H9 (cell line): ENCODE measurements at regions not wholly inside any gene's neighbourhood (a gene's known extent, or its start where the extent isn't known, plus 50 kb on each side); places are given as distances from the start of the nearest gene placed in this dataset.

Experiments used
- DNase-seq: peaks from one replicate; pipeline ENCODE4 v3.0.0-alpha.2; 2017
- H2AFZ ChIP-seq: one replicate; pipeline ENCODE4 v1.6.1; 2013; ENCODE audit warnings: mild to moderate bottlenecking, low read length, control low read depth, moderate library complexity
- H2AK5ac ChIP-seq: 2 replicates; pipeline ENCODE4 v1.6.1; 2013; ENCODE audit warnings: low read length, control low read depth, mixed read lengths; ENCODE audit not compliant: insufficient read length
- H2BK120ac ChIP-seq: one replicate; pipeline ENCODE4 v1.6.1; 2013; ENCODE audit warnings: low read depth, mild to moderate bottlenecking, low read length, control low read depth, inconsistent platforms; ENCODE audit not compliant: poor library complexity, severe bottlenecking
- H2BK12ac ChIP-seq: 2 replicates; pipeline ENCODE4 v1.6.1; 2013; ENCODE audit warnings: low read length, control low read depth, mixed read lengths, low read depth; ENCODE audit not compliant: insufficient read length
- H2BK15ac ChIP-seq: 2 replicates; pipeline ENCODE4 v1.6.1; 2013; ENCODE audit warnings: low read depth, low read length, control low read depth
- H2BK20ac ChIP-seq: one replicate; pipeline ENCODE4 v1.6.1; 2013; ENCODE audit warnings: low read depth, mild to moderate bottlenecking, low read length, control low read depth, inconsistent platforms; ENCODE audit not compliant: poor library complexity, severe bottlenecking
- H2BK5ac ChIP-seq: 2 replicates; pipeline ENCODE4 v1.6.1; 2013; ENCODE audit warnings: low read length, control low read depth, mixed read lengths; ENCODE audit not compliant: insufficient read length
- H3K14ac ChIP-seq: 2 replicates; pipeline ENCODE4 v1.6.1; 2013; ENCODE audit warnings: low read length, control low read depth; ENCODE audit not compliant: insufficient read depth
- H3K18ac ChIP-seq: 2 replicates; pipeline ENCODE4 v1.6.1; 2013; ENCODE audit warnings: low read depth, mild to moderate bottlenecking, mixed read lengths, low read length, control low read depth; ENCODE audit not compliant: insufficient read length
- H3K23ac ChIP-seq: 2 replicates; pipeline ENCODE4 v1.6.1; 2013; ENCODE audit warnings: low read length, control low read depth, mixed read lengths, low read depth; ENCODE audit not compliant: insufficient read length
- H3K23me2 ChIP-seq: 2 replicates; pipeline ENCODE4 v1.6.1; 2013; ENCODE audit warnings: low read depth, mild to moderate bottlenecking, mixed read lengths, low read length, control low read depth; ENCODE audit not compliant: insufficient read length, poor library complexity, severe bottlenecking
- H3K27ac ChIP-seq: 2 replicates; pipeline ENCODE4 v1.5.1; 2013; ENCODE audit warnings: low read length, control low read depth, mixed read lengths, low read depth; ENCODE audit not compliant: insufficient read length
- H3K27me3 ChIP-seq: 2 replicates; pipeline ENCODE4 v1.6.1; 2013; ENCODE audit warnings: low read length, control low read depth, inconsistent platforms; ENCODE audit not compliant: insufficient read depth
- H3K4ac ChIP-seq: 2 replicates; pipeline ENCODE4 v1.6.1; 2013; ENCODE audit warnings: low read depth, mild to moderate bottlenecking, control low read depth, inconsistent platforms, low read length, moderate library complexity
- H3K4me1 ChIP-seq: 2 replicates; pipeline ENCODE4 v1.6.1; 2013; ENCODE audit warnings: low read length, control low read depth, inconsistent platforms; ENCODE audit not compliant: insufficient read depth
- H3K4me2 ChIP-seq: 2 replicates; pipeline ENCODE4 v1.6.1; 2013; ENCODE audit warnings: low read length, control low read depth, mixed read lengths; ENCODE audit not compliant: insufficient read length, insufficient read depth
- H3K56ac ChIP-seq: 2 replicates; pipeline ENCODE4 v1.6.1; 2013; ENCODE audit warnings: low read depth, mild to moderate bottlenecking, mixed read lengths, low read length, control low read depth; ENCODE audit not compliant: insufficient read length
- H3K79me1 ChIP-seq: 2 replicates; pipeline ENCODE4 v1.6.1; 2013; ENCODE audit warnings: low read depth, mild to moderate bottlenecking, moderate library complexity, low read length, control low read depth, inconsistent platforms; ENCODE audit not compliant: insufficient read depth, poor library complexity, severe bottlenecking
- H3K79me2 ChIP-seq: 2 replicates; pipeline ENCODE4 v1.6.1; 2013; ENCODE audit warnings: low read length, control low read depth, inconsistent platforms; ENCODE audit not compliant: insufficient read depth
- H3K9ac ChIP-seq: 2 replicates; pipeline ENCODE4 v1.6.1; 2013; ENCODE audit warnings: low read length, control low read depth, mixed read lengths; ENCODE audit not compliant: insufficient read length; ENCODE audit errors: extremely low read depth
- H3K9me3 ChIP-seq: one replicate; pipeline ENCODE4 v1.6.1; 2013; ENCODE audit warnings: low read depth, low read length, inconsistent platforms; ENCODE audit not compliant: control insufficient read depth
- H3T11ph ChIP-seq: one replicate; pipeline ENCODE4 v1.6.1; 2013; ENCODE audit warnings: mild to moderate bottlenecking, low read length, control low read depth, inconsistent platforms
- H4K20me1 ChIP-seq: one replicate; pipeline ENCODE4 v1.6.1; 2013; ENCODE audit not compliant: control insufficient read depth, insufficient read length, insufficient read depth
- H4K5ac ChIP-seq: 2 replicates; pipeline ENCODE4 v1.6.1; 2013; ENCODE audit warnings: low read depth, mild to moderate bottlenecking, mixed read lengths, low read length, control low read depth; ENCODE audit not compliant: insufficient read length
- H4K8ac ChIP-seq: replicated peaks from 2 replicates; pipeline ENCODE4 v1.6.1; 2013; ENCODE audit warnings: low read length, control low read depth, mixed read lengths, low read depth; ENCODE audit not compliant: insufficient read length
- H4K91ac ChIP-seq: 2 replicates; pipeline ENCODE4 v1.6.1; 2013; ENCODE audit warnings: low read depth, mild to moderate bottlenecking, moderate library complexity, mixed read lengths, low read length, control low read depth; ENCODE audit not compliant: insufficient read length
- H3K27ac Mint-ChIP-seq, 3 experiments: 2 replicates in 2 of 3; 3 replicates in 1 of 3; pipeline ENCODE4 v1.8.0; 2020 to 2021; ENCODE audit warnings: mixed read lengths in 3 of 3, mild to moderate bottlenecking in 1 of 3, moderate library complexity in 1 of 3
- H3K27me3 Mint-ChIP-seq: 2 replicates; pipeline ENCODE4 v1.8.0; 2021; ENCODE audit warnings: low read depth, mild to moderate bottlenecking, moderate library complexity, mixed read lengths
- H3K36me3 Mint-ChIP-seq, 3 experiments: 2 replicates in 2 of 3; 3 replicates in 1 of 3; pipeline ENCODE4 v1.8.0; 2020 to 2021; ENCODE audit warnings: low read depth in 3 of 3, mixed read lengths in 3 of 3; ENCODE audit not compliant: insufficient read depth in 1 of 3
- H3K4me1 Mint-ChIP-seq, 2 experiments: 2 replicates each; pipeline ENCODE4 v1.8.0; 2020; ENCODE audit warnings: mixed read lengths in 2 of 2
- H3K4me3 Mint-ChIP-seq, 2 experiments: 2 replicates in 1 of 2; 3 replicates in 1 of 2; pipeline ENCODE4 v1.8.0; 2020 to 2021; ENCODE audit warnings: mild to moderate bottlenecking in 2 of 2, mixed read lengths in 2 of 2, moderate library complexity in 1 of 2
- H3K9me3 Mint-ChIP-seq, 2 experiments: 2 replicates in 1 of 2; 3 replicates in 1 of 2; pipeline ENCODE4 v1.8.0; 2020; ENCODE audit warnings: mild to moderate bottlenecking in 2 of 2, mixed read lengths in 2 of 2, moderate library complexity in 1 of 2
- CTCF ChIP-seq: fragments of 200-600 bp; sonication (generic); conservative IDR thresholded peaks from 3 replicates; pipeline ENCODE4 v1.8.0; 2021; ENCODE audit warnings: antibody characterized with exemption, mild to moderate bottlenecking
- WGBS: extraction: QIAGEN DNeasy Blood & Tissue Kit; methylation state at CpG from one replicate; pipeline ENCODE4 v1.1.7; 2013; ENCODE audit warnings: missing lambda C conversion rate, low lambda C conversion rate, mixed read lengths; ENCODE audit not compliant: insufficient read length; ENCODE audit errors: extremely low coverage; 5-methylcytosine and 5-hydroxymethylcytosine counted together

GRCh38 chr12:130076752-130077151 lies 85.5 kb upstream of the FZD10 start:
- no peak for DNase-seq
- no peaks in the 10 kb centered on the region for H3K23me2 ChIP-seq
- H3T11ph ChIP-seq = no peak overlapping the region
- H2BK5ac ChIP-seq = no peak overlapping the region
- no peak overlapping the region for H3K56ac ChIP-seq
- Mint-ChIP-seq H3K27me3 (peaks cover 100% of the 10 kb centered on the region), H3K36me3 (no peaks in the 10 kb centered on the region; a peak in 1 of 7 replicates), H3K9me3 (peaks cover 0 to 5% of the 10 kb centered on the region in 2 experiments; a peak in 2 of 5 replicates), H3K4me3 (no peak overlapping the region), H3K27ac (no peak overlapping the region), H3K4me1 (peaks cover 9 to 20% of the 10 kb centered on the region in 2 experiments)
- no peak overlapping the region for H2BK120ac ChIP-seq
- no peaks in the 10 kb centered on the region for H4K20me1 ChIP-seq
- H3K23ac ChIP-seq = no peak overlapping the region
- no peak overlapping the region for H4K8ac ChIP-seq
- H3K27ac ChIP-seq = no peak overlapping the region
- WGBS = no CpG with 5 or more reads among the region's 5 CpGs
- no peak overlapping the region for H2BK15ac ChIP-seq
- no peak overlapping the region for H3K14ac ChIP-seq
- no peak overlapping the region for H2AK5ac ChIP-seq
- no peak overlapping the region for H3K4ac ChIP-seq
- peaks cover 5% of the 10 kb centered on the region; the same call in 1 of the 2 replicates for H3K4me1 ChIP-seq
- no peak overlapping the region for H2AFZ ChIP-seq
- no peak overlapping the region for H2BK12ac ChIP-seq
- H2BK20ac ChIP-seq = no peak overlapping the region
- H3K9me3 ChIP-seq = no peaks in the 10 kb centered on the region
- no peak overlapping the region for H3K18ac ChIP-seq
- H3K79me1 ChIP-seq = no peaks in the 10 kb centered on the region
- H4K5ac ChIP-seq = no peak overlapping the region
- H4K91ac ChIP-seq = no peak overlapping the region
- no peak overlapping the region for H3K4me2 ChIP-seq
- H3K27me3 ChIP-seq = peaks cover 8% of the 10 kb centered on the region; the same call in 1 of the 2 replicates
- TF ChIP-seq CTCF = no peak
- no peak overlapping the region for H3K9ac ChIP-seq
- H3K79me2 ChIP-seq = no peaks in the 10 kb centered on the region
